Kidney (tissue), 13 donors: ENCODE measurements at regions not wholly inside any gene's neighbourhood (a gene's known extent, or its start where the extent isn't known, plus 50 kb on each side); places are given as distances from the start of the nearest gene placed in this dataset.

Experiments used
- DNase-seq, 5 donors: peaks; one replicate each; pipeline ENCODE4 v3.0.0-alpha.2; 2013 to 2020
- FAIRE-seq: peaks from 2 replicates; lab custom pipeline; 2012; peaks lifted over from hg19 to GRCh38; lab: Jason Lieb, UNC
- H3K27ac ChIP-seq, 2 donors: one replicate each; pipeline ENCODE4 v1.7.0; 2013; ENCODE audit warnings: low read depth in 2 of 2, low read length in 2 of 2, inconsistent platforms in 1 of 2
- H3K27me3 ChIP-seq: one replicate; pipeline ENCODE4 v1.7.1; 2013; ENCODE audit warnings: low read length, inconsistent platforms; ENCODE audit not compliant: control insufficient read depth, insufficient read depth
- H3K36me3 ChIP-seq, 3 donors: one replicate each; pipeline versions ENCODE4 v1.7.0 to v1.7.1; 2013; ENCODE audit warnings: low read length in 3 of 3, control low read depth in 1 of 3, inconsistent platforms in 1 of 3; ENCODE audit not compliant: insufficient read depth in 3 of 3, control insufficient read depth in 2 of 3
- H3K4me1 ChIP-seq, 3 donors: one replicate each; pipeline versions ENCODE4 v1.7.0 to v1.7.1; 2013; ENCODE audit warnings: low read length in 3 of 3, inconsistent platforms in 1 of 3, low read depth in 1 of 3; ENCODE audit not compliant: control insufficient read depth in 2 of 3, insufficient read depth in 2 of 3
- H3K4me3 ChIP-seq, 3 donors: one replicate each; pipeline versions ENCODE4 v1.7.0 to v1.8.1; 2013; ENCODE audit warnings: low read length in 3 of 3, control low read depth in 1 of 3, inconsistent platforms in 1 of 3
- H3K9ac ChIP-seq, 3 donors: one replicate each; pipeline versions ENCODE4 v1.7.0 to v1.7.1; 2013; ENCODE audit warnings: low read length in 3 of 3, control low read depth in 1 of 3, inconsistent platforms in 1 of 3
- H3K9me3 ChIP-seq, 3 donors: one replicate each; pipeline versions ENCODE4 v1.7.0 to v1.7.1; 2013; ENCODE audit warnings: low read length in 3 of 3, control low read depth in 1 of 3, inconsistent platforms in 1 of 3; ENCODE audit not compliant: control insufficient read depth in 2 of 3, insufficient read depth in 1 of 3
- intact Hi-C: fragments of 100-400 bp; cut with DNase I; formaldehyde crosslinking; loops from one replicate; pipeline ENCODE4 v1.11.1; 2022
- TF ChIP-seq, protein P1 (sequence below): IDR thresholded peaks from 3 replicates; pipeline ENCODE4 v1.5.1; 2012; ENCODE audit warnings: mild to moderate bottlenecking, moderate library complexity, borderline replicate concordance; ENCODE audit not compliant: insufficient read depth; ENCODE audit errors: extremely low read depth
- donor health status: control.
- donor health status: control.
- donor health status: control.
- donor health status: control.
- donor health status: control.
- donor health status: DM: yes; HTN: yes; CAD: no.
- donor health status: Normal renal cell carcinoma (clear cell type).

DNA sequence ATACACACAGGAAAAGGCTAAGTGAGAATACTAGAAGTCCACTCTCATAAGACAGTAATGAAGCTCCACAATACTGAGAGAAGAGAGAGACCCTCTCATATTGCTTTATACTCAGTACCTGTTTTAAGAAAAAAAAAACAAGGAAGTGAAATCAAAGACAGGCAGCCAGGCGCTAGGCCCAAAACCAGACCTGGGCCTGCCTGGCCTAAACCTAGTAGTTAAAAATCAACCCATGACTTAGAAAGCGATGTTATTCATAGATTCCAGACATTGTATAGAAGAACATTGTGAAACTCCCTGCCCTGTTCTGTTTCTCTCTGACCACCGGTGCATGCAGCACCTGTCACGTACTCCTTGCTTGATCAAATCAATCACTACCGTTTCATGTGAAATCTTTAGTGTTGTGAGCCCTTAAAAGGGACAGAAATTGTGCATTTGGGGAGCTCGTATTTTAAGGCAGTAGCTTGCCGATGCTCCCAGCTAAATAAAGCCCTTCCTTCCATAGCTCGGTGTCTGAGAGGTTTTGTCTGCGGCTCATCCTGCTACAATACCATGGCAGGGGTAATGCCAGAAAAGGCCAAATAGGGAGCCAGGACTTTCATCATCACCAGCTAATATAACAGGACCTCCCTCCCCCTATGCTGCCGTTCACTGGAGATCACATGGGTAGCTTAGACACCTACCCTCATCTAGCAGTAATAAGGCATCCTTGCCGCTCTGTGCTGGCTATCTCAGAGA is 1294.1 kb downstream of the NSUN3 start:
- Histone ChIP-seq H3K36me3 (no peaks in the 10 kb centered on the region), H3K4me3 (peak overlapping the region in 1 of 3 donors; percentile 4), H3K9me3 (no peaks in the 10 kb centered on the region), H3K9ac (peak overlapping the region in 1 of 3 donors; percentile 36), H3K27ac (no peak overlapping the region), H3K27me3 (no peaks in the 10 kb centered on the region), H3K4me1 (peaks cover 0 to 6% (median 0%) of the 10 kb centered on the region in 3 donors)
- no peak for FAIRE-seq
- TF ChIP-seq, protein P1, sequence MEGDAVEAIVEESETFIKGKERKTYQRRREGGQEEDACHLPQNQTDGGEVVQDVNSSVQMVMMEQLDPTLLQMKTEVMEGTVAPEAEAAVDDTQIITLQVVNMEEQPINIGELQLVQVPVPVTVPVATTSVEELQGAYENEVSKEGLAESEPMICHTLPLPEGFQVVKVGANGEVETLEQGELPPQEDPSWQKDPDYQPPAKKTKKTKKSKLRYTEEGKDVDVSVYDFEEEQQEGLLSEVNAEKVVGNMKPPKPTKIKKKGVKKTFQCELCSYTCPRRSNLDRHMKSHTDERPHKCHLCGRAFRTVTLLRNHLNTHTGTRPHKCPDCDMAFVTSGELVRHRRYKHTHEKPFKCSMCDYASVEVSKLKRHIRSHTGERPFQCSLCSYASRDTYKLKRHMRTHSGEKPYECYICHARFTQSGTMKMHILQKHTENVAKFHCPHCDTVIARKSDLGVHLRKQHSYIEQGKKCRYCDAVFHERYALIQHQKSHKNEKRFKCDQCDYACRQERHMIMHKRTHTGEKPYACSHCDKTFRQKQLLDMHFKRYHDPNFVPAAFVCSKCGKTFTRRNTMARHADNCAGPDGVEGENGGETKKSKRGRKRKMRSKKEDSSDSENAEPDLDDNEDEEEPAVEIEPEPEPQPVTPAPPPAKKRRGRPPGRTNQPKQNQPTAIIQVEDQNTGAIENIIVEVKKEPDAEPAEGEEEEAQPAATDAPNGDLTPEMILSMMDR = no peak
- intact Hi-C loops = no loop called here
- peak in 3 of 5 donors; percentile 25 to 48 (median 33) for DNase-seq

GRCh38 chr3:95387242-95388021 is 1324.6 kb downstream of the NSUN3 start:
- FAIRE-seq = no peak
- no peak overlapping the region for H3K4me3 ChIP-seq
- no peaks in the 10 kb centered on the region for H3K4me1 ChIP-seq
- H3K9me3 ChIP-seq = no peaks in the 10 kb centered on the region
- H3K27me3 ChIP-seq = no peaks in the 10 kb centered on the region
- H3K9ac ChIP-seq = no peak overlapping the region
- H3K27ac ChIP-seq = no peak overlapping the region
- peak in 1 of 5 donors; percentile 18 for DNase-seq
- TF ChIP-seq, protein P1 = no peak
- intact Hi-C loops = no loop called here
- H3K36me3 ChIP-seq = no peaks in the 10 kb centered on the region

DNA sequence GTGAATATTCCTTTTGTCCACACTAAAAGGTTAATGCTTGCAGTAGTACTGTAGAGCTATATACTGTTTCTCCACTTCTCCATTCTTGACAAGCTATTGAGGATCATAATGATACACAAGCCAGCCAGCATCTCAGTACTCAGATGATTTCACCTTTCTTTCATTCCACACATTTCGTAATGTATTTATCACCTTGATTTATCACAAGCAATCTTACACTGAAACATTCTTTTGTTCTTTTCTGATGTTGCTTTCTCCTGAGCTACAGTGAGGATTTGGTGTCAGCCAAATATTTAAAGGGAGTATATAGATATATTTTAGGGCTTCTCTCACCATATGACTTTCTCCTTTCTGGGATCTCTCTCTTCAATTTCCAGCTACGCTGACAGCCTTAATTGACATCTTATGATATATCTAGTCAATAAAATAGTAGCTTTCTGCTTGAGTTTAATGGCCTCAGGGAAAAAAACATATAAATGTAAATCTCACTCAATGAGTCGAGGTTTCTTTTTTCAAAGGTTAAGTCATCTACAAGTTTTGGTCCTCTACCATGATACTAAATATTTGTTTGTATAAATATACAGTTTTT is 1327.0 kb downstream of the NSUN3 start:
- no peak overlapping the region for H3K4me3 ChIP-seq
- H3K27me3 ChIP-seq = no peaks in the 10 kb centered on the region
- no peaks in the 10 kb centered on the region for H3K4me1 ChIP-seq
- no peak overlapping the region for H3K9ac ChIP-seq
- H3K27ac ChIP-seq = no peak overlapping the region
- TF ChIP-seq, protein P1 = no peak
- DNase-seq (no peak), FAIRE-seq (no peak)
- H3K36me3 ChIP-seq = no peaks in the 10 kb centered on the region
- intact Hi-C loops = no loop called here
- H3K9me3 ChIP-seq = no peaks in the 10 kb centered on the region
